HG02623 (cell line): ENCODE measurements at regions not wholly inside any gene's neighbourhood (a gene's known extent, or its start where the extent isn't known, plus 50 kb on each side); places are given as distances from the start of the nearest gene placed in this dataset.
"Not testable (repeated sequence)": the region's sequence is repeated elsewhere in the genome, so short reads cannot be mapped to it uniquely, and the experiment has no call there.

Experiments used
- ATAC-seq: cut with Tn5 transposase; IDR thresholded peaks from one replicate; pipeline ENCODE4 v1.9.1; 2021; ENCODE audit warnings: moderate library complexity; ENCODE audit not compliant: unreplicated experiment

- ATAC-seq, result not testable (repeated sequence)
These were observed 51.9 kb downstream of the DIPK2A start for GRCh38 chr3:144023543-144023942.

- peak; percentile 91 for ATAC-seq
These were observed 57.3 kb downstream of the DIPK2A start for GRCh38 chr3:144028798-144029411.

- no peak for ATAC-seq
These were observed 58.1 kb downstream of the DIPK2A start for GRCh38 chr3:144029769-144030168.

- ATAC-seq, result no peak
These were observed 60.3 kb downstream of the DIPK2A start for GRCh38 chr3:144031938-144032337.

GRCh38 chr3:144032531-144033239, 61.1 kb downstream of the DIPK2A start:
- ATAC-seq, result peak; percentile 60

- no peak for ATAC-seq
These were observed 61.6 kb downstream of the DIPK2A start for GRCh38 chr3:144033240-144033589.

GRCh38 chr3:144033863-144034262, 62.2 kb downstream of the DIPK2A start:
- no peak for ATAC-seq

- no peak for ATAC-seq
These were observed 63.2 kb downstream of the DIPK2A start for GRCh38 chr3:144034715-144035290.

GRCh38 chr3:144036498-144036897, 64.9 kb downstream of the DIPK2A start:
- ATAC-seq, result no peak

- no peak for ATAC-seq
These were observed 68.0 kb downstream of the DIPK2A start for GRCh38 chr3:144039661-144040060.

GRCh38 chr3:144041960-144042556, 70.4 kb downstream of the DIPK2A start:
- no peak for ATAC-seq

- ATAC-seq, result no peak
These were observed 74.1 kb downstream of the DIPK2A start for GRCh38 chr3:144045766-144046165.

- no peak for ATAC-seq
These were observed 77.8 kb downstream of the DIPK2A start for GRCh38 chr3:144049374-144049773.

- no peak for ATAC-seq
These were observed 79.6 kb downstream of the DIPK2A start for GRCh38 chr3:144051211-144051610.

- no peak for ATAC-seq
These were observed 80.7 kb downstream of the DIPK2A start for GRCh38 chr3:144052275-144052674.

- no peak for ATAC-seq
These were observed 81.5 kb downstream of the DIPK2A start for GRCh38 chr3:144053121-144053520.

GRCh38 chr3:144054766-144055165, 83.1 kb downstream of the DIPK2A start:
- ATAC-seq, result no peak

- no peak for ATAC-seq
These were observed 84.0 kb downstream of the DIPK2A start for GRCh38 chr3:144055604-144056003.

- ATAC-seq, result peak; percentile 60
These were observed 87.1 kb downstream of the DIPK2A start for GRCh38 chr3:144058713-144059112.

GRCh38 chr3:144059481-144059880, 87.9 kb downstream of the DIPK2A start:
- no peak for ATAC-seq

GRCh38 chr3:144060881-144061280, 89.3 kb downstream of the DIPK2A start:
- ATAC-seq, result no peak

GRCh38 chr3:144063306-144063705, 91.7 kb downstream of the DIPK2A start:
- no peak for ATAC-seq
